Upper lobe of left lung (tissue), 4 donors: ENCODE measurements at regions not wholly inside any gene's neighbourhood (a gene's known extent, or its start where the extent isn't known, plus 50 kb on each side); places are given as distances from the start of the nearest gene placed in this dataset.

Experiments
- POLR2AphosphoS5 ChIP-seq, 2 donors: sonication (generic); formaldehyde crosslinking; IDR thresholded peaks; one replicate each; pipeline ENCODE4 v1.5.1; 2017; ENCODE audit warnings: antibody characterized with exemption in 2 of 2
- TF ChIP-seq, protein P1 (sequence below), 6 experiments: fragments of 450-650 bp in 4 of 6; fragments of 200-600 bp in 2 of 6; sonication (generic) in 2 of 6; IDR thresholded peaks; one replicate each; pipeline ENCODE4 v1.5.1; 2016 to 2019; ENCODE audit warnings: antibody characterized with exemption in 6 of 6

DNA sequence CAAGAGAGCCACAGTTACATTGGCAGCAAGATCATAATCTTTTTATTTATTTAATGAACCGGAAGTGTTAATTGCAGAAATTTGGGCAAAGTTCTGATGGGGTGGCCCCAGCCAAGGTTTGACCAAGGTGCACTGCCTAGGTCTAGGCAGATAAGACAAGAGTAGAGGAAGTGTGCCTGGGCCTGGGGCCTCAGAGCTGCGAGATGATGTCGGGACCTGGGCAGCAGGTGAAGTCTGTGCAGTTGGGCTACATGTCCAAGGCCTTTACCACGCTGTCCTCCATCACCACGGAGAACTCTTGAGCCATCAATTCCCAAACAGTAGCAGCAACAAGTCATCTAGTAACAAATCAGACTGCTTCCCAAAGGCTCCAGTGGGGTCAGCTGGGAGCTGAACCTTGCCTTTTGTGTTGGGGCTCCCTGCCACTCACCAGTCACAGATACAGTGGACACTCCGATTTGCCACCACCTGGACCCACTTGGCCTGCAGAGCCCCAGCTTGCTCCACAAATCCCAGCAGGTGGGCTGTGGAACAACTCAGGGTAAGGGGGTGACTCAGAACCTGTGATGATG, 52.5 kb upstream of the COMTD1 start:
- no peak for TF ChIP-seq POLR2AphosphoS5 (IDR thresholded peaks at IDR 0.05)
- TF ChIP-seq, protein P1, sequence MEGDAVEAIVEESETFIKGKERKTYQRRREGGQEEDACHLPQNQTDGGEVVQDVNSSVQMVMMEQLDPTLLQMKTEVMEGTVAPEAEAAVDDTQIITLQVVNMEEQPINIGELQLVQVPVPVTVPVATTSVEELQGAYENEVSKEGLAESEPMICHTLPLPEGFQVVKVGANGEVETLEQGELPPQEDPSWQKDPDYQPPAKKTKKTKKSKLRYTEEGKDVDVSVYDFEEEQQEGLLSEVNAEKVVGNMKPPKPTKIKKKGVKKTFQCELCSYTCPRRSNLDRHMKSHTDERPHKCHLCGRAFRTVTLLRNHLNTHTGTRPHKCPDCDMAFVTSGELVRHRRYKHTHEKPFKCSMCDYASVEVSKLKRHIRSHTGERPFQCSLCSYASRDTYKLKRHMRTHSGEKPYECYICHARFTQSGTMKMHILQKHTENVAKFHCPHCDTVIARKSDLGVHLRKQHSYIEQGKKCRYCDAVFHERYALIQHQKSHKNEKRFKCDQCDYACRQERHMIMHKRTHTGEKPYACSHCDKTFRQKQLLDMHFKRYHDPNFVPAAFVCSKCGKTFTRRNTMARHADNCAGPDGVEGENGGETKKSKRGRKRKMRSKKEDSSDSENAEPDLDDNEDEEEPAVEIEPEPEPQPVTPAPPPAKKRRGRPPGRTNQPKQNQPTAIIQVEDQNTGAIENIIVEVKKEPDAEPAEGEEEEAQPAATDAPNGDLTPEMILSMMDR (IDR thresholded peaks at IDR 0.05) = no peak
